Duodenal mucosa (tissue), 2 donors: ENCODE measurements at regions not wholly inside any gene's neighbourhood (a gene's known extent, or its start where the extent isn't known, plus 50 kb on each side); places are given as distances from the start of the nearest gene placed in this dataset.

Experiments used
- H3K27ac ChIP-seq: one replicate; pipeline ENCODE4 v1.7.0; 2013; ENCODE audit warnings: low read depth, low read length
- H3K27me3 ChIP-seq, 2 donors: one replicate each; pipeline ENCODE4 v1.7.0; 2013; ENCODE audit warnings: low read length in 2 of 2, control low read depth in 1 of 2; ENCODE audit not compliant: insufficient read depth in 2 of 2, control insufficient read depth in 1 of 2
- H3K36me3 ChIP-seq, 2 donors: one replicate each; pipeline ENCODE4 v1.7.0; 2013; ENCODE audit warnings: low read length in 2 of 2, control low read depth in 1 of 2; ENCODE audit not compliant: insufficient read depth in 2 of 2, control insufficient read depth in 1 of 2
- H3K4me1 ChIP-seq, 2 donors: one replicate each; pipeline ENCODE4 v1.7.0; 2013; ENCODE audit warnings: low read length in 2 of 2, control low read depth in 1 of 2; ENCODE audit not compliant: insufficient read depth in 2 of 2, control insufficient read depth in 1 of 2
- H3K4me3 ChIP-seq, 2 donors: one replicate each; pipeline ENCODE4 v1.7.0; 2013; ENCODE audit warnings: low read length in 2 of 2, low read depth in 1 of 2
- H3K9ac ChIP-seq, 2 donors: one replicate each; pipeline ENCODE4 v1.7.0; 2013; ENCODE audit warnings: low read length in 2 of 2, low read depth in 1 of 2
- H3K9me3 ChIP-seq, 2 donors: one replicate each; pipeline ENCODE4 v1.7.0; 2013; ENCODE audit warnings: low read length in 2 of 2, control low read depth in 1 of 2; ENCODE audit not compliant: control insufficient read depth in 1 of 2

GRCh38 chr12:34186492-34186891 lies 164.2 kb downstream of the ALG10 start:
- H3K27ac ChIP-seq, result no peak overlapping the region
- H3K4me1 ChIP-seq, result no peaks in the 10 kb centered on the region

DNA sequence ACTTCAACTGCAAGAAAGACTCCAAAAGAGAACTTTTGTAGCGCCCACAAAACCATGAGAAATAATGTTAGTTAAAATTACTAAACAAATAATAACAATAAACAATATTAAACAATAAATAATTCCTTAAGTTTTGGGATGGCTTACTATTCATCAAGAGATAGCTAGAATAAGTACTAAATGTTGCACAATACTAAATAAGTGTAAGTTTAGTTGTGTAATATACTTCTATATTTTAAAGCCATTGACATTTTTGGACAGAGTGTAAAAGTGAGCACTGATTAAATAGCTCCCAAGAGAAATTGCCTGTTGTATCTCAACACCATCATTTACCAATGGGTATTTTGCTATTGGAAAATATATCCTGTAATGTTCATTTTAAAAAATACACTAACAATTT lies 166.7 kb downstream of the ALG10 start:
- no peak overlapping the region for H3K4me3 ChIP-seq
- no peaks in the 10 kb centered on the region for H3K27me3 ChIP-seq
- no peak overlapping the region for H3K27ac ChIP-seq
- H3K36me3 ChIP-seq, result no peaks in the 10 kb centered on the region
- no peaks in the 10 kb centered on the region for H3K9me3 ChIP-seq
- no peaks in the 10 kb centered on the region for H3K4me1 ChIP-seq
- no peak overlapping the region for H3K9ac ChIP-seq

More at GRCh38 chr12:34186492-34186891, 164.2 kb downstream of the ALG10 start:
- no peaks in the 10 kb centered on the region for H3K9me3 ChIP-seq
- H3K4me3 ChIP-seq, result no peak overlapping the region
- H3K27me3 ChIP-seq, result no peaks in the 10 kb centered on the region
- no peak overlapping the region for H3K9ac ChIP-seq
- H3K36me3 ChIP-seq, result no peaks in the 10 kb centered on the region

DNA sequence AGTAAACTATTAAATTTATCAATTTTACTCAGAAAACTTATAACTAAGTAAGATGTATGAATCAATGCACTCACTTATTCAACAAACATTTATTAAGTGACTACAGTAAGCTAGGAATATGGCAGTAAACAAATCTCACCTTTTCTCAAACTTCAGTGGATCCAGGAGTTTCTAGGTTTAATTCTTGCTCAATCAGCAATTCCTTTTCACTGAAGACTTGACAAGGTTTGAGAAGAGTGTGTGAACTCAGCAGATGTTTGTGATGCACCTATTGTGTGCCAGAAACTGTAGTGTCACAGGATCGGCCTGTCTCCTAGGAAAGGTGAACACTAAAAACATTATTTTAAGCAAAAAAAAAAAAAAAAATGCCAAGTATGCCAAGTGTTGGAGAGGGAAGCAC lies 167.8 kb downstream of the ALG10 start:
- Histone ChIP-seq H3K27me3 (no peaks in the 10 kb centered on the region), H3K9ac (no peak overlapping the region), H3K4me3 (no peak overlapping the region), H3K4me1 (no peaks in the 10 kb centered on the region), H3K36me3 (no peaks in the 10 kb centered on the region), H3K9me3 (no peaks in the 10 kb centered on the region), H3K27ac (no peak overlapping the region)

- no peak overlapping the region for H3K27ac ChIP-seq
- no peaks in the 10 kb centered on the region for H3K27me3 ChIP-seq
- H3K36me3 ChIP-seq, result no peaks in the 10 kb centered on the region
- H3K4me1 ChIP-seq, result no peaks in the 10 kb centered on the region
- H3K9ac ChIP-seq, result no peak overlapping the region
- no peaks in the 10 kb centered on the region for H3K9me3 ChIP-seq
- no peak overlapping the region for H3K4me3 ChIP-seq
Observed at GRCh38 chr12:34198924-34199323, 176.6 kb downstream of the ALG10 start.

GRCh38 chr12:34203866-34204620 lies 181.7 kb downstream of the ALG10 start:
- Histone ChIP-seq H3K9ac (no peak overlapping the region), H3K4me3 (no peak overlapping the region), H3K27ac (no peak overlapping the region), H3K9me3 (no peaks in the 10 kb centered on the region), H3K27me3 (no peaks in the 10 kb centered on the region), H3K4me1 (no peaks in the 10 kb centered on the region), H3K36me3 (no peaks in the 10 kb centered on the region)

DNA sequence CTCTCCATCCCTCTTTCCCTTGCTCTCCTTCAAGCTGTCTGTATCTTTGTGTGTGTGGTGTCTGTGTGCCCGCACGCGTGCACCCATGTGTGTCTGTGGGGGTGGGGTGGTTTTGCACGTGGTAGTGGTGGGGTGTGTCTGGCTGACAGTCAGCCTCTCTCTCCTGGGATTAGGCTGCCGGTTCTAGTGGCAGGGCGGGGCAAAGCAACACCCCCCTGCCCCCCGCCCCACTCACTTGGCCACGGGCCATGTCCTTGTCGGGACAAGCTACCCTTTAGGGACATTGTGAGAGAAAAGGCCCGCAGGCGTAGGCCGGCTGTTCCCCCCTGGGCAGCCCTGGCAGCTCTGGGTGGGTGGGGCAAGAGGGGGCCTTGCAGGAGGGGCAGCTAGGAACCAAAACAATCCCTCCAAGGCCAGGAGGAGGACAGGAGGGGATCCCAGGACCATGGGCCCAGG lies 182.6 kb downstream of the ALG10 start:
- H3K4me3 ChIP-seq, result no peak overlapping the region
- H3K4me1 ChIP-seq, result no peaks in the 10 kb centered on the region
- no peaks in the 10 kb centered on the region for H3K9me3 ChIP-seq

GRCh38 chr12:34205401-34205800 lies 183.1 kb downstream of the ALG10 start:
- Histone ChIP-seq H3K27ac (no peak overlapping the region), H3K36me3 (no peaks in the 10 kb centered on the region), H3K9me3 (peaks cover 0 to under 1% of the 10 kb centered on the region in 2 donors), H3K4me1 (no peaks in the 10 kb centered on the region), H3K9ac (no peak overlapping the region), H3K4me3 (no peak overlapping the region), H3K27me3 (no peaks in the 10 kb centered on the region)

More for the DNA sequence above, 182.6 kb downstream of the ALG10 start:
- no peaks in the 10 kb centered on the region for H3K36me3 ChIP-seq
- H3K27me3 ChIP-seq, result no peaks in the 10 kb centered on the region
- no peak overlapping the region for H3K27ac ChIP-seq
- no peak overlapping the region for H3K9ac ChIP-seq

DNA sequence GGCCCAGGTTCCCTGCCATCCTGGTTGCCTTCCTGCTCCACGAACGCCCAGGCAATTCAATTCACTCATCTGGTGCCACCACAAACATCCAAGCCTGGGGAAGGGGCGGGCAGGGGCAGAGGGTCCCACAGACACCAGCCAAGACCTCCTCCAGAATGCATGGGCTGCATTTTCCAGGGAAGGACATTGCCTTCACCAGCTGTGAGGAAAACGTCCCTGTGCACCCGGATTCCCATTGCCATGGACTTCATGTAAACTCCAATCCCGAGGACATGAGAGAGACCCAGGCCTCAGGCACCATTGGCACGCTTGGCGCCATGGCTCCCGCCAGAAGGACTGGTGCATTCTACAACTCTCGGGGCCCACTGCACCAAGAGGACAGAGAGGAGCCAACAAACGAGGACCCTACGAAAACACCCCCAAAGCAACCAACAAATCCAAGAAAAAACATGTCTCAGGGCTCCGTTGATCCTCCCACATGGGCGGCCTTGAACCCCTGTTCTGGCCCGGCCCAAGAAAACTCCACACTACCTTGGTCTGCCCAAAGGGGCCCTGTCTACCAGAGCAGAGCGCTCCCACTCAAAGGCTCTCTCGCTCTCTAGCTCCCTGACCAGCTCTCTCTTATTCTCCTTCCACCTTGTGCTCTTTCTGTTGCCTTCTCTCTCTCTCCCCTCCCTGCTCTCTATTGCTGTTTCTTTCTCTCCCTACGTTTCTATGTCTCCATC lies 183.9 kb downstream of the ALG10 start:
- H3K27me3 ChIP-seq, result no peaks in the 10 kb centered on the region
- no peak overlapping the region for H3K9ac ChIP-seq
- H3K4me1 ChIP-seq, result no peaks in the 10 kb centered on the region
- no peak overlapping the region for H3K27ac ChIP-seq
- no peak overlapping the region for H3K4me3 ChIP-seq
- H3K9me3 ChIP-seq, result peaks cover 0 to 9% of the 10 kb centered on the region in 2 donors
- H3K36me3 ChIP-seq, result no peaks in the 10 kb centered on the region

GRCh38 chr12:34207858-34208257 lies 185.6 kb downstream of the ALG10 start:
- no peaks in the 10 kb centered on the region for H3K36me3 ChIP-seq
- no peak overlapping the region for H3K9ac ChIP-seq
- H3K27me3 ChIP-seq, result no peaks in the 10 kb centered on the region
- H3K4me3 ChIP-seq, result no peak overlapping the region
- H3K27ac ChIP-seq, result no peak overlapping the region
- H3K4me1 ChIP-seq, result no peaks in the 10 kb centered on the region
- H3K9me3 ChIP-seq, result peaks cover 0 to 13% of the 10 kb centered on the region in 2 donors
